ENCODE measurements at regions not wholly inside any gene's neighbourhood (a gene's known extent, or its start where the extent isn't known, plus 50 kb on each side); places are given as distances from the start of the nearest gene placed in this dataset.

DNA sequence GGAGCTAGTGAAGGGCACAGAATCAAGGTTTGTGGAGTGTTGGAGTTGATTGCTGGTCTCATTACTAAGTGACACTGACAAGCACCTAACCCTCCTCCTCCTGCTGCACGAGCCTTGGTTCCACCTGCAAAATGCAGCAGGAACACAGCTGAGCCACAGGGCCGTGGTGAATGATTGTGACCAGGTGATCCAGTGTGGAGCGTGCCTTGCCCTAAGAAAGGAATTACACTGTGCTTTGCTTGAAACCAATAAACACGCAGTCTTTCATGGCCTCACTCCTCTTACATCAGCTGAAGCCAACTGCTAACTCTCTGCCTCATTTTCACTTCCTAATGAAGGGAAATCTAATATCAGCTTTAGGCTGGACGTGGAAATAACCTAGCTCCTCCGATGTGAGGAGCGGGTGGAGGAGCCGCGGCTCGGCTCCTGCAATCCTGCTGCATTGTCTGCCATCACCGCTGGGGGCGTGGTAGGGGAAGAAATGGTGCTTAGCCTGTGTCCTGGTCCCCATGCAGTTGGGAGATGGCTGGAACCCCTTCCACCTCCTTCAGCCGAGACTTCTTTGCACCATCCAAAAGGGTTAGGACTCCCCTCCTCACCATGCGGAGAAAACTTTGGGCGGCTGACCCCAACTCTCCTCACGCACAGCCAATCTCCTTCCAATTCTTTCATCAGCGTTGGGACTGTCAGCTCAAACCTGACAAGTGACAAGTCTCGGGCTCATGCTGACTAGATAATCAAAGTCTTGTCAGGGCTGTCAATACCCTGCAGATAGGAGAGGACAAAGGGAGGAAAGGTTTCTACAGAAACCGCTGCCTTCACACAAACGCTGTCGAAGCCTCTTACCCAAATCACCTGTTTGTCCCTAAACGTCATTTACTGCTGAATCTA lies 427.9 kb downstream of the ZNF536 start:
- TF ChIP-seq, protein P1, sequence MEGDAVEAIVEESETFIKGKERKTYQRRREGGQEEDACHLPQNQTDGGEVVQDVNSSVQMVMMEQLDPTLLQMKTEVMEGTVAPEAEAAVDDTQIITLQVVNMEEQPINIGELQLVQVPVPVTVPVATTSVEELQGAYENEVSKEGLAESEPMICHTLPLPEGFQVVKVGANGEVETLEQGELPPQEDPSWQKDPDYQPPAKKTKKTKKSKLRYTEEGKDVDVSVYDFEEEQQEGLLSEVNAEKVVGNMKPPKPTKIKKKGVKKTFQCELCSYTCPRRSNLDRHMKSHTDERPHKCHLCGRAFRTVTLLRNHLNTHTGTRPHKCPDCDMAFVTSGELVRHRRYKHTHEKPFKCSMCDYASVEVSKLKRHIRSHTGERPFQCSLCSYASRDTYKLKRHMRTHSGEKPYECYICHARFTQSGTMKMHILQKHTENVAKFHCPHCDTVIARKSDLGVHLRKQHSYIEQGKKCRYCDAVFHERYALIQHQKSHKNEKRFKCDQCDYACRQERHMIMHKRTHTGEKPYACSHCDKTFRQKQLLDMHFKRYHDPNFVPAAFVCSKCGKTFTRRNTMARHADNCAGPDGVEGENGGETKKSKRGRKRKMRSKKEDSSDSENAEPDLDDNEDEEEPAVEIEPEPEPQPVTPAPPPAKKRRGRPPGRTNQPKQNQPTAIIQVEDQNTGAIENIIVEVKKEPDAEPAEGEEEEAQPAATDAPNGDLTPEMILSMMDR (IDR thresholded peaks at IDR 0.05; ENCODE audit: poor library complexity, severe bottlenecking), result peak; percentile 70
- no peak for TF ChIP-seq MXI1 (conservative IDR thresholded peaks at IDR 0.05; ENCODE audit: poor library complexity, severe bottlenecking)
- no peak for TF ChIP-seq EZH2 (IDR thresholded peaks at IDR 0.05; ENCODE audit: borderline replicate concordance, insufficient read depth, low read length, poor library complexity, severe bottlenecking)
- peak; percentile 30 for TF ChIP-seq SMC3 (conservative IDR thresholded peaks at IDR 0.05; ENCODE audit: poor library complexity)
- peak; percentile 88 for TF ChIP-seq EP300 (conservative IDR thresholded peaks at IDR 0.05; ENCODE audit: poor library complexity, severe bottlenecking)
- TF ChIP-seq, protein P2, sequence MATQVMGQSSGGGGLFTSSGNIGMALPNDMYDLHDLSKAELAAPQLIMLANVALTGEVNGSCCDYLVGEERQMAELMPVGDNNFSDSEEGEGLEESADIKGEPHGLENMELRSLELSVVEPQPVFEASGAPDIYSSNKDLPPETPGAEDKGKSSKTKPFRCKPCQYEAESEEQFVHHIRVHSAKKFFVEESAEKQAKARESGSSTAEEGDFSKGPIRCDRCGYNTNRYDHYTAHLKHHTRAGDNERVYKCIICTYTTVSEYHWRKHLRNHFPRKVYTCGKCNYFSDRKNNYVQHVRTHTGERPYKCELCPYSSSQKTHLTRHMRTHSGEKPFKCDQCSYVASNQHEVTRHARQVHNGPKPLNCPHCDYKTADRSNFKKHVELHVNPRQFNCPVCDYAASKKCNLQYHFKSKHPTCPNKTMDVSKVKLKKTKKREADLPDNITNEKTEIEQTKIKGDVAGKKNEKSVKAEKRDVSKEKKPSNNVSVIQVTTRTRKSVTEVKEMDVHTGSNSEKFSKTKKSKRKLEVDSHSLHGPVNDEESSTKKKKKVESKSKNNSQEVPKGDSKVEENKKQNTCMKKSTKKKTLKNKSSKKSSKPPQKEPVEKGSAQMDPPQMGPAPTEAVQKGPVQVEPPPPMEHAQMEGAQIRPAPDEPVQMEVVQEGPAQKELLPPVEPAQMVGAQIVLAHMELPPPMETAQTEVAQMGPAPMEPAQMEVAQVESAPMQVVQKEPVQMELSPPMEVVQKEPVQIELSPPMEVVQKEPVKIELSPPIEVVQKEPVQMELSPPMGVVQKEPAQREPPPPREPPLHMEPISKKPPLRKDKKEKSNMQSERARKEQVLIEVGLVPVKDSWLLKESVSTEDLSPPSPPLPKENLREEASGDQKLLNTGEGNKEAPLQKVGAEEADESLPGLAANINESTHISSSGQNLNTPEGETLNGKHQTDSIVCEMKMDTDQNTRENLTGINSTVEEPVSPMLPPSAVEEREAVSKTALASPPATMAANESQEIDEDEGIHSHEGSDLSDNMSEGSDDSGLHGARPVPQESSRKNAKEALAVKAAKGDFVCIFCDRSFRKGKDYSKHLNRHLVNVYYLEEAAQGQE (IDR thresholded peaks at IDR 0.05; ENCODE audit: borderline replicate concordance), result no peak

All from neural cell (in vitro differentiated cells).